A549 (cell line): ENCODE measurements at regions not wholly inside any gene's neighbourhood (a gene's known extent, or its start where the extent isn't known, plus 50 kb on each side); places are given as distances from the start of the nearest gene placed in this dataset.

Experiments
- CBX8 ChIP-seq: fragments of 200-600 bp; sonication (generic); IDR thresholded peaks from 2 replicates; pipeline ENCODE4 v1.6.1; 2016
- FOSL2 ChIP-seq, 2 experiments: fragments of 450-650 bp in 1 of 2; fragments of >200 bp in 1 of 2; sonication (Bioruptor Twin) in 1 of 2; formaldehyde crosslinking; IDR thresholded peaks; 2 replicates each; pipeline versions ENCODE4 v1.5.0 to v1.6.1; 2016 to 2020; ENCODE audit warnings: mild to moderate bottlenecking in 1 of 2, moderate library complexity in 1 of 2
- FOXS1 ChIP-seq: fragments of 250-450 bp; sonication (Bioruptor Pico); IDR thresholded peaks from 2 replicates; pipeline ENCODE4 v1.5.0; 2020; ENCODE audit warnings: mild to moderate bottlenecking, moderate library complexity
- POLR2A ChIP-seq: IDR thresholded peaks from 2 replicates; pipeline ENCODE4 v1.6.1; 2012; ENCODE audit warnings: mild to moderate bottlenecking, low read length
- RAD21 ChIP-seq, 2 experiments: fragments of >200 bp in 1 of 2; sonication (Bioruptor Twin) in 1 of 2; formaldehyde crosslinking in 1 of 2; IDR thresholded peaks in 1 of 2; conservative IDR thresholded peaks in 1 of 2; 2 replicates in 1 of 2; 3 replicates in 1 of 2; pipeline ENCODE4 v1.6.1; 2012 to 2018; ENCODE audit warnings: inconsistent platforms in 1 of 2
- RNF2 ChIP-seq: fragments of 200-600 bp; sonication (generic); IDR thresholded peaks from 2 replicates; pipeline ENCODE4 v1.6.1; 2016; ENCODE audit warnings: low read depth, mild to moderate bottlenecking, antibody characterized with exemption, moderate library complexity, borderline replicate concordance
- TP53 ChIP-seq: fragments of 250-450 bp; sonication (Bioruptor Pico); IDR thresholded peaks from 2 replicates; pipeline ENCODE4 v1.5.0; 2021; ENCODE audit warnings: mild to moderate bottlenecking, moderate library complexity
- TF ChIP-seq, protein P1 (sequence below): fragments of >200 bp; sonication (Bioruptor Twin); formaldehyde crosslinking; IDR thresholded peaks from 3 replicates; pipeline ENCODE4 v1.5.1; 2016

DNA sequence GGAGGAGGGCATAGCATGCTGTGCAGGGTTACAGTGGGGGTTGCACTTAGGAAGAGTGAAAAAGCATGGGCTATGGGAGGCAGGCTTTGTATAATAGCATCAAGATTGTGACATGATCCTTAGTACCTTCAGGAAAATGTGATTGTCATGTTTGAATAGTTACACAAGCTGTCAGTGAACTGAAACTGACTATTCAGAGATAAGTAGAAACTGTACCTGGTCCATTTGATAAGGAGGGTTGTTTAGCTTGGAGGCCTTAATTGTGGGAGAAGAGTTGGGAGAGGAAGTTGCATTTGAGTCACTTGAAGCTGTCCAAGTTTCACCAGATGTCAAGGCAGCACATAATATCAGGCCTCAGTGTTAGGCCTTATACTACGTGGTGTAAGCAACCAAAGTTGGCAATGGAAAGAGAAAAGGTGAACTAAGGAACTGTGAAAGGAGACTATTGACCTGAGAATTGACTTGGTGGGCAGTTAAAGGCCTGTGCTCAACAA, 85.0 kb downstream of the TEX13C start:
- no peak for TF ChIP-seq POLR2A
- no peak for TF ChIP-seq FOSL2 (IDR thresholded peaks at IDR 0.05)
- no peak for TF ChIP-seq FOSL2 (CRISPR knock-in tag; IDR thresholded peaks at IDR 0.05)
- no peak for TF ChIP-seq CBX8
- TF ChIP-seq, protein P1, sequence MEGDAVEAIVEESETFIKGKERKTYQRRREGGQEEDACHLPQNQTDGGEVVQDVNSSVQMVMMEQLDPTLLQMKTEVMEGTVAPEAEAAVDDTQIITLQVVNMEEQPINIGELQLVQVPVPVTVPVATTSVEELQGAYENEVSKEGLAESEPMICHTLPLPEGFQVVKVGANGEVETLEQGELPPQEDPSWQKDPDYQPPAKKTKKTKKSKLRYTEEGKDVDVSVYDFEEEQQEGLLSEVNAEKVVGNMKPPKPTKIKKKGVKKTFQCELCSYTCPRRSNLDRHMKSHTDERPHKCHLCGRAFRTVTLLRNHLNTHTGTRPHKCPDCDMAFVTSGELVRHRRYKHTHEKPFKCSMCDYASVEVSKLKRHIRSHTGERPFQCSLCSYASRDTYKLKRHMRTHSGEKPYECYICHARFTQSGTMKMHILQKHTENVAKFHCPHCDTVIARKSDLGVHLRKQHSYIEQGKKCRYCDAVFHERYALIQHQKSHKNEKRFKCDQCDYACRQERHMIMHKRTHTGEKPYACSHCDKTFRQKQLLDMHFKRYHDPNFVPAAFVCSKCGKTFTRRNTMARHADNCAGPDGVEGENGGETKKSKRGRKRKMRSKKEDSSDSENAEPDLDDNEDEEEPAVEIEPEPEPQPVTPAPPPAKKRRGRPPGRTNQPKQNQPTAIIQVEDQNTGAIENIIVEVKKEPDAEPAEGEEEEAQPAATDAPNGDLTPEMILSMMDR = no peak
- TF ChIP-seq TP53 = no peak
- no peak for TF ChIP-seq RAD21 (conservative IDR thresholded peaks at IDR 0.05 in 1 of 2, IDR thresholded peaks at IDR 0.05 in 1 of 2)
- no peak for TF ChIP-seq RNF2
- TF ChIP-seq FOXS1 (CRISPR knock-in tag) = no peak
